HCT116 (cell line): ENCODE measurements at regions not wholly inside any gene's neighbourhood (a gene's known extent, or its start where the extent isn't known, plus 50 kb on each side); places are given as distances from the start of the nearest gene placed in this dataset.

ENCODE experiments used
- EGR1 ChIP-seq: IDR thresholded peaks from 2 replicates; pipeline ENCODE4 v1.6.1; 2012; ENCODE audit warnings: low read depth
- ELF1 ChIP-seq: IDR thresholded peaks from 2 replicates; pipeline ENCODE4 v1.6.1; 2012; ENCODE audit warnings: low read depth, borderline replicate concordance
- EZH2 ChIP-seq: fragments of 200-600 bp; sonication (generic); IDR thresholded peaks from 2 replicates; pipeline ENCODE4 v1.6.1; 2017; ENCODE audit warnings: antibody characterized with exemption, mixed run types
- POLR2A ChIP-seq: IDR thresholded peaks from 2 replicates; pipeline ENCODE4 v1.7.0; 2011; ENCODE audit warnings: borderline replicate concordance; ENCODE audit not compliant: insufficient read depth, insufficient read length; ENCODE audit errors: extremely low read depth
- ZNF274 ChIP-seq: fragments of 200-500 bp; sonication (Bioruptor generic); IDR thresholded peaks from 2 replicates; pipeline ENCODE4 v1.6.1; 2014; ENCODE audit warnings: mild to moderate bottlenecking, low read depth, low read length, inconsistent platforms
- TF ChIP-seq, protein P1 (sequence below), 3 experiments: fragments of 200-600 bp in 1 of 3; sonication (generic) in 1 of 3; IDR thresholded peaks in 2 of 3; conservative IDR thresholded peaks in 1 of 3; 2 replicates each; pipeline ENCODE4 v1.5.1; 2012 to 2017; ENCODE audit warnings: low read depth in 2 of 3, low read length in 2 of 3, antibody characterized with exemption in 1 of 3, borderline replicate concordance in 1 of 3, control low read depth in 1 of 3, mild to moderate bottlenecking in 1 of 3, mixed read lengths in 1 of 3, mixed run types in 1 of 3, moderate library complexity in 1 of 3; ENCODE audit not compliant: insufficient read depth in 1 of 3
- TF ChIP-seq, protein P2 (sequence below): IDR thresholded peaks from 2 replicates; pipeline ENCODE4 v1.6.1; 2012

DNA sequence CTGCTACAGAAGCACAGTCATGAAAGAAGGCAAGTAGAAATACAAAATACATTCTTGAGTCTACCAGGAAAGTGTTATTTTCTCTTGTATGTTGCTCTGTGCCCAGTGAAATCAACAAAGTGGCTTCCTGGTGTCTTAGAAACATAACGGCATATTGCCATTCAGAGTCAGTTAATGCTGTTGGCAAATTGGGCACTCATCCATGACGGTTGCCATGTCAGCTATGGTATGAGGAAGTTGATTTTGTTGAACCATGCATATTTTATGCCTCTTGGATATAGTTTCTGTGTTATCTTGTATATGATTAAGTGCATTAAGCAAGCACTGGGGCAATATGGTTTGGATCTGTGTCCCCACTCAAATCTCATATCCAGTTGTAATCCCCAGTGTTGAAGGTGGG, 153.1 kb upstream of the CXADR start:
- TF ChIP-seq, protein P1, sequence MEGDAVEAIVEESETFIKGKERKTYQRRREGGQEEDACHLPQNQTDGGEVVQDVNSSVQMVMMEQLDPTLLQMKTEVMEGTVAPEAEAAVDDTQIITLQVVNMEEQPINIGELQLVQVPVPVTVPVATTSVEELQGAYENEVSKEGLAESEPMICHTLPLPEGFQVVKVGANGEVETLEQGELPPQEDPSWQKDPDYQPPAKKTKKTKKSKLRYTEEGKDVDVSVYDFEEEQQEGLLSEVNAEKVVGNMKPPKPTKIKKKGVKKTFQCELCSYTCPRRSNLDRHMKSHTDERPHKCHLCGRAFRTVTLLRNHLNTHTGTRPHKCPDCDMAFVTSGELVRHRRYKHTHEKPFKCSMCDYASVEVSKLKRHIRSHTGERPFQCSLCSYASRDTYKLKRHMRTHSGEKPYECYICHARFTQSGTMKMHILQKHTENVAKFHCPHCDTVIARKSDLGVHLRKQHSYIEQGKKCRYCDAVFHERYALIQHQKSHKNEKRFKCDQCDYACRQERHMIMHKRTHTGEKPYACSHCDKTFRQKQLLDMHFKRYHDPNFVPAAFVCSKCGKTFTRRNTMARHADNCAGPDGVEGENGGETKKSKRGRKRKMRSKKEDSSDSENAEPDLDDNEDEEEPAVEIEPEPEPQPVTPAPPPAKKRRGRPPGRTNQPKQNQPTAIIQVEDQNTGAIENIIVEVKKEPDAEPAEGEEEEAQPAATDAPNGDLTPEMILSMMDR (IDR thresholded peaks at IDR 0.05 in 2 of 3, conservative IDR thresholded peaks at IDR 0.05 in 1 of 3; ENCODE audit: borderline replicate concordance in 1 of 3, insufficient read depth in 1 of 3, low read depth in 2 of 3, low read length in 2 of 3): no peak
- no peak for TF ChIP-seq POLR2A
- no peak for TF ChIP-seq EZH2
- TF ChIP-seq EGR1: no peak
- no peak for TF ChIP-seq ZNF274
- TF ChIP-seq, protein P2, sequence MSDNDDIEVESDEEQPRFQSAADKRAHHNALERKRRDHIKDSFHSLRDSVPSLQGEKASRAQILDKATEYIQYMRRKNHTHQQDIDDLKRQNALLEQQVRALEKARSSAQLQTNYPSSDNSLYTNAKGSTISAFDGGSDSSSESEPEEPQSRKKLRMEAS: no peak
- TF ChIP-seq ELF1: no peak
